C4-2B (cell line): ENCODE measurements at regions not wholly inside any gene's neighbourhood (a gene's known extent, or its start where the extent isn't known, plus 50 kb on each side); places are given as distances from the start of the nearest gene placed in this dataset.

Experiments used
- CTCF ChIP-seq: fragments of 450-650 bp; conservative IDR thresholded peaks from 2 replicates; pipeline ENCODE4 v1.5.1; 2017; ENCODE audit warnings: mild to moderate bottlenecking
- ZFX ChIP-seq: fragments of 450-650 bp; IDR thresholded peaks from 2 replicates; pipeline ENCODE4 v1.6.1; 2017

- no peak for TF ChIP-seq CTCF
- no peak for TF ChIP-seq ZFX
Observed at GRCh38 chr10:105494944-105495343, 853.9 kb downstream of the SORCS3 start.
